Nephron progenitor cell (in vitro differentiated cells): ENCODE measurements at regions not wholly inside any gene's neighbourhood (a gene's known extent, or its start where the extent isn't known, plus 50 kb on each side); places are given as distances from the start of the nearest gene placed in this dataset.
A peak's percentile ranks its signal among the peaks of the same experiment; 100 is the strongest.

ENCODE experiments used
- DNase-seq: peaks from one replicate; pipeline ENCODE4 v3.0.0; 2021
- H3K27ac Mint-ChIP-seq: 2 replicates; pipeline ENCODE4 v1.8.0; 2021; ENCODE audit warnings: mild to moderate bottlenecking, moderate library complexity, mixed read lengths
- H3K27me3 Mint-ChIP-seq: 2 replicates; pipeline ENCODE4 v1.8.0; 2021; ENCODE audit warnings: mild to moderate bottlenecking, low read depth, mixed read lengths; ENCODE audit not compliant: poor library complexity
- H3K36me3 Mint-ChIP-seq: 2 replicates; pipeline ENCODE4 v1.8.0; 2021; ENCODE audit warnings: low read depth, mixed read lengths
- H3K4me1 Mint-ChIP-seq: 2 replicates; pipeline ENCODE4 v1.8.0; 2021; ENCODE audit warnings: mixed read lengths
- H3K4me3 Mint-ChIP-seq: 2 replicates; pipeline ENCODE4 v1.8.0; 2021; ENCODE audit warnings: mild to moderate bottlenecking, moderate library complexity, mixed read lengths
- H3K9me3 Mint-ChIP-seq: 2 replicates; pipeline ENCODE4 v1.8.0; 2021; ENCODE audit warnings: mild to moderate bottlenecking, moderate library complexity, mixed read lengths
- TF ChIP-seq, protein P1 (sequence below): fragments of 200-600 bp; sonication (generic); IDR thresholded peaks from 2 replicates; pipeline ENCODE4 v1.5.0; 2021; ENCODE audit warnings: antibody characterized with exemption

DNA sequence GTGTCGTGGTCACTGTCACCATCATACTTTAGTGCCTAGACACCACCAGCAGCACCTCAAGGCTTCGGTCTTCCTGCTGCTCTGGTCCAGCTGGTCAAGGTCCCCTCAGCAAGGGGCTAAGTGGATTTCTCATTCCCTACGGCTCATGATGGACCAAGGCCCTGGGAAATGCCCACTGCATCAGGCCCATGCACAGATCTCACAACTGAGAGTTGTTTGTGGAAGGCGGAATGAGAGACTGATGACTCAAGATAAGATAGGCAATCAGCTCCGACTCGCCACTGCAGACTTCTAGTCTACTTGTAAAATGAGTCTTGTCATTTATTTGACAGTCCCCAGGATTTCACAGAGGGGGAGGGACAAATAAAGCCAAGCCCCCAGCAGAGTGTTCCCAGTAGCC is 108.4 kb upstream of the TBX20 start:
- no peaks in the 10 kb centered on the region for H3K4me1 Mint-ChIP-seq
- no peak overlapping the region for H3K27ac Mint-ChIP-seq
- H3K9me3 Mint-ChIP-seq = peaks cover under 1% of the 10 kb centered on the region
- no peak overlapping the region for H3K4me3 Mint-ChIP-seq
- TF ChIP-seq, protein P1, sequence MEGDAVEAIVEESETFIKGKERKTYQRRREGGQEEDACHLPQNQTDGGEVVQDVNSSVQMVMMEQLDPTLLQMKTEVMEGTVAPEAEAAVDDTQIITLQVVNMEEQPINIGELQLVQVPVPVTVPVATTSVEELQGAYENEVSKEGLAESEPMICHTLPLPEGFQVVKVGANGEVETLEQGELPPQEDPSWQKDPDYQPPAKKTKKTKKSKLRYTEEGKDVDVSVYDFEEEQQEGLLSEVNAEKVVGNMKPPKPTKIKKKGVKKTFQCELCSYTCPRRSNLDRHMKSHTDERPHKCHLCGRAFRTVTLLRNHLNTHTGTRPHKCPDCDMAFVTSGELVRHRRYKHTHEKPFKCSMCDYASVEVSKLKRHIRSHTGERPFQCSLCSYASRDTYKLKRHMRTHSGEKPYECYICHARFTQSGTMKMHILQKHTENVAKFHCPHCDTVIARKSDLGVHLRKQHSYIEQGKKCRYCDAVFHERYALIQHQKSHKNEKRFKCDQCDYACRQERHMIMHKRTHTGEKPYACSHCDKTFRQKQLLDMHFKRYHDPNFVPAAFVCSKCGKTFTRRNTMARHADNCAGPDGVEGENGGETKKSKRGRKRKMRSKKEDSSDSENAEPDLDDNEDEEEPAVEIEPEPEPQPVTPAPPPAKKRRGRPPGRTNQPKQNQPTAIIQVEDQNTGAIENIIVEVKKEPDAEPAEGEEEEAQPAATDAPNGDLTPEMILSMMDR = no peak
- no peaks in the 10 kb centered on the region for H3K36me3 Mint-ChIP-seq
- DNase-seq = no peak
- H3K27me3 Mint-ChIP-seq = peaks cover 13% of the 10 kb centered on the region

DNA sequence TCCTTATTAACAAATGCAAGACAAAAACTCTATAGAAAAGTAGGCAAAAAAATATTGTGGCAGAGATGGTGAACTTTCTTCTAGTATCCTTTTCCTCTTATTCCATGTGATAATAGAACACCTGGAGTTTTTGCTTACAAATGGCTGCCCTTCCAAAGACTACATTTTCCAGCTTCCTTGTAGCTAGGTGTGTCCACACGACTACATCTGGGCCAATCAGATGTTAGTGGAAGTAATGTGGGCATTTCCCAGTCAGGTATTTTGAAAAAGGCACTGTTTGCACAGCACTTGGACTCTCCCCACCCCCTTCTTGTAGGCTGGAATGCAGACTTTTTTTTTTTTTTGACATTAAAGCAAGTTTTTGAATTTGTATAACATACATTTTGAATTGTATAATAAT is 105.5 kb upstream of the TBX20 start:
- H3K27me3 Mint-ChIP-seq = peaks cover 16% of the 10 kb centered on the region
- no peak overlapping the region for H3K27ac Mint-ChIP-seq
- H3K36me3 Mint-ChIP-seq = no peaks in the 10 kb centered on the region
- TF ChIP-seq, protein P1 = no peak
- peaks cover 7% of the 10 kb centered on the region for H3K9me3 Mint-ChIP-seq
- peaks cover 21% of the 10 kb centered on the region for H3K4me1 Mint-ChIP-seq
- no peak overlapping the region for H3K4me3 Mint-ChIP-seq
- DNase-seq = no peak

DNA sequence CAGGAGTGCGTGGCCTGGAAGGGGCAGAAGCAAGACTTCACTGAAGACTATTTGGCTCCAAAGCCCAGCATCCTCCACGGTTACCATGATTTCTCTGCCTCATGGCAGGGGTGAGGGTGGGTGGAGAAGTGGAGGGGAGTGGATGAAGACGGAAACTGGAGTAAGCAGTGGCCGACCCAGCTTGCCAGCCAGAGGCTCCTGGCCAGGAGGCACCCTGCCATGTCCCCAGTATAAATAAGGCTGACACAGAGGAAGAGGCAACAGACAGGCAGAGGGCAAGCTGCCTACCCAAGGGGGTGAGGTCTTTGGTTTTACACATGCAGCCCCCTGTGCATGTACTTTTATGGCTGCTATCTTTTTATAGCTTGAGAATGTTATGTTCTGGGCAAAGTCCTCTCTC is 102.6 kb upstream of the TBX20 start:
- DNase-seq = no peak
- H3K4me3 Mint-ChIP-seq = no peak overlapping the region
- TF ChIP-seq, protein P1 = no peak
- H3K9me3 Mint-ChIP-seq = peaks cover 7% of the 10 kb centered on the region
- H3K27ac Mint-ChIP-seq = no peak overlapping the region
- H3K27me3 Mint-ChIP-seq = peaks cover 3% of the 10 kb centered on the region
- H3K36me3 Mint-ChIP-seq = no peaks in the 10 kb centered on the region
- peaks cover 35% of the 10 kb centered on the region for H3K4me1 Mint-ChIP-seq

DNA sequence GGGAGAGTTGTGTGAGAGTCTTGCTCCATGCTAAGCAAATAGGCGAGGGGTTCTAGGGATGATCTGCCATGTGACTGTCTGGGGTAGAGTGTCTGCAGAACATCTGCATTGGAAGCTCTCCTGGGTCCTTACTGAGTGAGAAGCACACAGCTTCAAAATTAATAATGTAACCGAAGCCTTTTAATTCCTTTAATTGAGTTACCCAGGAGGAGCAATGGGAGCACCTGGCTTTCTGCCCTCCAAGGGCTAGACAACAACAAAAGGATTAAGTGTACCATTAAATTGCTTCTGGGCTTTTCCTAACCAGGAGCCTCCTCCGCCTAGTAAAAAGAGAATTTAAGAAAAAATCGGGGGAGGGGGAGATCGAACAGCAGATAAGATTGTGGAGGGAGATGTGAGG is 102.0 kb upstream of the TBX20 start:
- DNase-seq = no peak
- H3K9me3 Mint-ChIP-seq = peaks cover 7% of the 10 kb centered on the region
- H3K27me3 Mint-ChIP-seq = peaks cover 3% of the 10 kb centered on the region
- H3K36me3 Mint-ChIP-seq = no peaks in the 10 kb centered on the region
- peaks cover 35% of the 10 kb centered on the region for H3K4me1 Mint-ChIP-seq
- no peak overlapping the region for H3K27ac Mint-ChIP-seq
- TF ChIP-seq, protein P1 = no peak
- no peak overlapping the region for H3K4me3 Mint-ChIP-seq

DNA sequence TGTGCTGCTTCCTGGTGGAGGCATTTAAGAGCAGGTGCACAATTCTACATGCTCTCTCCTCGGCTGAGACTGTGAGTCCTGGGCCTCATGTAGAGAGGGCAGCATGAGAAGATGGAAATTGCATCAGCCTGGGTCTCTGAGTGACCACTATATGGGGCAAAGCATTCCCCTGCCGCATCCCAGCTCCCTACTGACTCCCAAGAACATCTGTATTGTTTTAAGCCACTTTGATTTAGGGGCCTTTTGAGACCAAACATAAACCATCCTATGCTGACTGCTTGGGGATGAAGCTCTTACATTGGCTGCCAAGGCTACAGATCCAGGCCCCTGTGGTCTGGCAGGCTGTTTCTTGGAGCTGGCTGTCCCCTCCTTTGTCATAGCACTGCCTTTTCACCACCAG is 101.3 kb upstream of the TBX20 start:
- Mint-ChIP-seq H3K36me3 (no peaks in the 10 kb centered on the region), H3K27ac (no peak overlapping the region), H3K27me3 (peaks cover 3% of the 10 kb centered on the region), H3K4me3 (no peak overlapping the region), H3K9me3 (peaks cover 7% of the 10 kb centered on the region), H3K4me1 (peaks cover 35% of the 10 kb centered on the region)
- TF ChIP-seq, protein P1 = no peak
- DNase-seq = no peak

DNA sequence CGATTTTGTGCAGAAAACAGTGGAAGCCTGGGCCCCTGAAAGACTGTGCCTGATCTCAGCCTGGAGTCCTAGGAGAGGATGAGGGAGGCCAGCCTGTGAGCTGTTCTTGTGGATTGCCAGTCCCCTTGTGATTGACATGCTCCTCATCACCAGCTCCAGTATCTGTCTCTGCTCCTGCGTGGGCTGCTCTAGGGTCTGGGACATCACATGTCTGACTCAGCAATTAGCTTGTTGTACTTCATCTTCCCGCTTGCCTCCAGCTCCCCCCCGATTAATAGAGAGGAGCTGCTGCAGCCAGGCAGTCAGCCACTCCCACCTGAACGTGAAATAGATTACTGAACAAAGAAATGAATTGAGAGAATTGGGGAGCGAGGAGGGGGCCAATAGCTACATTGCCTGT is 99.6 kb upstream of the TBX20 start:
- TF ChIP-seq, protein P1 = no peak
- Mint-ChIP-seq H3K36me3 (no peaks in the 10 kb centered on the region), H3K9me3 (peaks cover 7% of the 10 kb centered on the region), H3K4me1 (peaks cover 35% of the 10 kb centered on the region), H3K4me3 (no peak overlapping the region), H3K27me3 (peaks cover 6% of the 10 kb centered on the region), H3K27ac (peak overlapping the region; percentile 41)
- DNase-seq = no peak
